IMR-90 (cell line): ENCODE measurements at regions not wholly inside any gene's neighbourhood (a gene's known extent, or its start where the extent isn't known, plus 50 kb on each side); places are given as distances from the start of the nearest gene placed in this dataset.
"Not testable (repeated sequence)": the region's sequence is repeated elsewhere in the genome, so short reads cannot be mapped to it uniquely, and the experiment has no call there.

Experiments used
- ATAC-seq: fragments of 200-7000 bp; cut with Tn5 transposase; 2 replicates; pipeline ENCODE4 v1.9.1; 2020; ENCODE audit warnings: low read depth, mild to moderate bottlenecking, moderate library complexity
- BruUV-seq: library from RNA; stranded (reverse); fragments of 400-500 nt; replicated peaks from 2 replicates; lab custom pipeline; 2021; lab: Mats Ljungman, UMichigan
- CTCF ChIA-PET: fragments of 300-600 bp; formaldehyde crosslinking; extraction: SDS; loops from one replicate; lab custom pipeline; 2021; ENCODE audit warnings: antibody characterized with exemption; lab: Yijun Ruan, JAX
- POLR2A ChIA-PET: fragments of 300-600 bp; sonication (Branson Sonifier 250); formaldehyde crosslinking; loops from one replicate; lab custom pipeline; 2022; ENCODE audit warnings: antibody characterized with exemption; ENCODE audit not compliant: unreplicated experiment; lab: Charles Lee
- DNase-seq: peaks from one replicate; pipeline ENCODE4 v3.0.0; 2013
- H2AFZ ChIP-seq: replicated peaks from 2 replicates; pipeline ENCODE3; 2013; ENCODE audit warnings: low read length, mild to moderate bottlenecking; ENCODE audit not compliant: poor library complexity
- H2AK5ac ChIP-seq: 2 replicates; pipeline ENCODE4 v1.6.1; 2013; ENCODE audit warnings: low read depth, low read length, inconsistent platforms
- H2AK9ac ChIP-seq: replicated peaks from 2 replicates; pipeline ENCODE3; 2013; ENCODE audit warnings: mild to moderate bottlenecking, low read depth, low read length, moderate library complexity; ENCODE audit not compliant: poor library complexity
- H2BK120ac ChIP-seq: 2 replicates; pipeline ENCODE4 v1.6.1; 2013; ENCODE audit warnings: low read depth, low read length, inconsistent platforms
- H2BK15ac ChIP-seq: 3 replicates; pipeline ENCODE4 v1.6.1; 2013; ENCODE audit warnings: low read depth, low read length, inconsistent platforms
- H2BK20ac ChIP-seq: 2 replicates; pipeline ENCODE4 v1.6.1; 2013; ENCODE audit warnings: low read depth, mild to moderate bottlenecking, inconsistent platforms, low read length, moderate library complexity
- H2BK5ac ChIP-seq: 2 replicates; pipeline ENCODE4 v1.6.1; 2013; ENCODE audit warnings: mild to moderate bottlenecking, low read depth, low read length, inconsistent platforms; ENCODE audit not compliant: poor library complexity, severe bottlenecking
- H3K14ac ChIP-seq: replicated peaks from 2 replicates; pipeline ENCODE4 v1.6.1; 2013; ENCODE audit warnings: low read depth, low read length, inconsistent platforms
- H3K18ac ChIP-seq: 2 replicates; pipeline ENCODE4 v1.6.1; 2013; ENCODE audit warnings: low read depth, low read length, control low read depth
- H3K23ac ChIP-seq: 2 replicates; pipeline ENCODE4 v1.6.1; 2013; ENCODE audit warnings: low read depth, low read length, inconsistent platforms
- H3K27ac ChIP-seq: 2 replicates; pipeline ENCODE4 v1.5.1; 2013; ENCODE audit warnings: mild to moderate bottlenecking, control low read depth, low read length; ENCODE audit not compliant: insufficient read depth
- H3K27me3 ChIP-seq: 2 replicates; pipeline ENCODE4 v1.6.1; 2013; ENCODE audit warnings: low read length; ENCODE audit not compliant: control insufficient read depth, insufficient read depth
- H3K36me3 ChIP-seq: 2 replicates; pipeline ENCODE4 v1.6.1; 2013; ENCODE audit warnings: low read length, mixed read lengths; ENCODE audit not compliant: control insufficient read depth, insufficient read depth
- H3K4ac ChIP-seq: 2 replicates; pipeline ENCODE4 v1.6.1; 2013; ENCODE audit warnings: low read depth, low read length, inconsistent platforms
- H3K4me1 ChIP-seq: 2 replicates; pipeline ENCODE4 v1.6.1; 2013; ENCODE audit warnings: low read length, mixed read lengths; ENCODE audit not compliant: control insufficient read depth, insufficient read depth
- H3K4me2 ChIP-seq: 2 replicates; pipeline ENCODE4 v1.6.1; 2013; ENCODE audit warnings: low read depth, mild to moderate bottlenecking, control low read depth, low read length, moderate library complexity
- H3K4me3 ChIP-seq: 2 replicates; pipeline ENCODE4 v1.5.1; 2013; ENCODE audit warnings: low read depth, mild to moderate bottlenecking, control low read depth, low read length, moderate library complexity; ENCODE audit not compliant: insufficient read depth
- H3K56ac ChIP-seq: 2 replicates; pipeline ENCODE4 v1.6.1; 2013; ENCODE audit warnings: low read length, inconsistent platforms; ENCODE audit not compliant: insufficient read depth; ENCODE audit errors: extremely low read depth
- H3K79me1 ChIP-seq, 2 experiments: 2 replicates each; pipeline ENCODE4 v1.6.1; 2013; ENCODE audit warnings: low read length in 2 of 2, inconsistent platforms in 1 of 2, low read depth in 1 of 2
- H3K9ac ChIP-seq: 2 replicates; pipeline ENCODE4 v1.6.1; 2013; ENCODE audit warnings: low read depth, low read length, control low read depth
- H3K9me1 ChIP-seq: 2 replicates; pipeline ENCODE4 v1.6.1; 2013; ENCODE audit warnings: low read length, inconsistent platforms; ENCODE audit not compliant: insufficient read depth
- H3K9me3 ChIP-seq: 2 replicates; pipeline ENCODE4 v1.6.1; 2013; ENCODE audit warnings: low read length; ENCODE audit not compliant: control insufficient read depth, insufficient read depth
- H4K20me1 ChIP-seq: 2 replicates; pipeline ENCODE4 v1.6.1; 2013; ENCODE audit warnings: low read length, inconsistent platforms; ENCODE audit not compliant: insufficient read depth
- H4K5ac ChIP-seq: 2 replicates; pipeline ENCODE4 v1.6.1; 2013; ENCODE audit warnings: mild to moderate bottlenecking, low read depth, low read length, control low read depth
- H4K8ac ChIP-seq, 2 experiments: 2 replicates each; pipeline ENCODE4 v1.6.1; 2013; ENCODE audit warnings: low read depth in 2 of 2, low read length in 2 of 2, control low read depth in 1 of 2, inconsistent platforms in 1 of 2
- H4K91ac ChIP-seq: 2 replicates; pipeline ENCODE4 v1.6.1; 2013; ENCODE audit warnings: low read depth, low read length, inconsistent platforms; ENCODE audit not compliant: insufficient read depth
- WGBS, 2 experiments: methylation state at CpG; one replicate each; pipeline versions ENCODE4 v1.1.5 to v1.1.7; 2013; ENCODE audit warnings: missing lambda C conversion rate in 2 of 2; ENCODE audit not compliant: insufficient read length in 1 of 2; ENCODE audit errors: extremely low coverage in 2 of 2; 5-methylcytosine and 5-hydroxymethylcytosine counted together
- dilution Hi-C: fragments of 300-500 bp; cut with HindIII; formaldehyde crosslinking; loops from one replicate; pipeline ENCODE4 v1.14.3; 2018; ENCODE audit warnings: low sequenced_read_pairs; ENCODE audit not compliant: unreplicated experiment
- in situ Hi-C: fragments of 300-500 bp; cut with MboI; formaldehyde crosslinking; loops from 3 replicates; pipeline ENCODE4 v1.14.3; 2019; ENCODE audit warnings: low sequenced_read_pairs, inconsistent platforms, mixed read lengths
- intact Hi-C: fragments of 100-400 bp; cut with micrococcal nuclease; formaldehyde crosslinking; loops from 2 replicates; pipeline ENCODE4 v1.10.0; 2022

DNA sequence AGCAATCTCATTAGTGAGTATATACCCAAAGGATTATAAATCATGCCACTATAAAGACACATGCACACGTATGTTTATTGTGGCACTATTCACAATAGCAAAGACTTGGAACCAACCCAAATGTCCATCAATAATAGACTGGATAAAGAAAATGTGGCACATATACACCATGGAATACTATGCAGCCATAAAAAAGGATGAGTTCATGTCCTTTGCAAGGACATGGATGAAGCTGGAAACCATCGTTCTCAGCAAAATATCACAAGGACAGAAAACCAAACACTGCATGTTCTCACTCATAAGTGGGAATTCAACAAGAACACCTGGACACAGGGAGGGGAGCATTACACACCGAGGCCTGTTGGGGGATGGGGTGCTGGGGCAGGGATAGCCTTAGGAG lies 252.9 kb upstream of the MSX2 start:
- H3K14ac ChIP-seq, H3K9me1 ChIP-seq, H2AFZ ChIP-seq, H3K27me3 ChIP-seq, H2AK5ac ChIP-seq, H4K5ac ChIP-seq, H3K4me2 ChIP-seq, H3K9me3 ChIP-seq, H2AK9ac ChIP-seq, H3K23ac ChIP-seq, H3K79me1 ChIP-seq, in situ Hi-C loops, dilution Hi-C loops, intact Hi-C loops, H2BK15ac ChIP-seq, BruUV-seq, CTCF ChIA-PET, H3K9ac ChIP-seq, POLR2A ChIA-PET, H3K4ac ChIP-seq, H2BK120ac ChIP-seq, H4K8ac ChIP-seq, ATAC-seq, H3K18ac ChIP-seq, H2BK5ac ChIP-seq, H3K4me1 ChIP-seq, H3K56ac ChIP-seq, H3K27ac ChIP-seq, H4K91ac ChIP-seq, DNase-seq, H3K36me3 ChIP-seq, H2BK20ac ChIP-seq, H3K4me3 ChIP-seq, H4K20me1 ChIP-seq: not testable (repeated sequence)
- no CpG with 5 or more reads among the region's 3 CpGs for WGBS, 2 experiments
